Loucy (cell line): ENCODE measurements at regions not wholly inside any gene's neighbourhood (a gene's known extent, or its start where the extent isn't known, plus 50 kb on each side); places are given as distances from the start of the nearest gene placed in this dataset.

Experiments used
- H2AFZ ChIP-seq: fragments of 200-600 bp; sonication (generic); 2 replicates; pipeline ENCODE4 v1.6.0; 2016; ENCODE audit warnings: antibody characterized with exemption, mild to moderate bottlenecking, low read length, moderate library complexity
- H3F3A ChIP-seq: fragments of 200-600 bp; 2 replicates; pipeline ENCODE4 v1.6.0; 2016; ENCODE audit warnings: antibody characterized with exemption, low read depth, mild to moderate bottlenecking
- H3K27me3 ChIP-seq: fragments of 200-600 bp; sonication (generic); 2 replicates; pipeline ENCODE4 v1.6.1; 2014; ENCODE audit warnings: low read length, mild to moderate bottlenecking; ENCODE audit not compliant: insufficient read depth, poor library complexity, severe bottlenecking
- H3K36me3 ChIP-seq: fragments of 200-600 bp; sonication (generic); 2 replicates; pipeline ENCODE4 v1.6.1; 2016; ENCODE audit warnings: low read length; ENCODE audit not compliant: insufficient read depth
- H3K4me1 ChIP-seq: fragments of 200-600 bp; sonication (generic); 2 replicates; pipeline ENCODE4 v1.5.1; 2014; ENCODE audit warnings: low read length, mild to moderate bottlenecking; ENCODE audit not compliant: insufficient read depth, poor library complexity, severe bottlenecking
- H3K4me2 ChIP-seq: fragments of 200-600 bp; sonication (generic); 2 replicates; pipeline ENCODE4 v1.6.0; 2014; ENCODE audit warnings: antibody characterized with exemption, low read length, low read depth, mild to moderate bottlenecking; ENCODE audit not compliant: poor library complexity, severe bottlenecking
- H3K4me3 ChIP-seq: fragments of 200-600 bp; sonication (generic); 2 replicates; pipeline ENCODE4 v1.5.1; 2014; ENCODE audit warnings: low read length, mild to moderate bottlenecking, mixed read lengths; ENCODE audit not compliant: poor library complexity, severe bottlenecking
- H3K79me2 ChIP-seq: fragments of 200-600 bp; sonication (generic); 2 replicates; pipeline ENCODE4 v1.6.1; 2014; ENCODE audit warnings: low read length; ENCODE audit not compliant: insufficient read depth
- H3K9ac ChIP-seq: fragments of 200-600 bp; sonication (generic); 2 replicates; pipeline ENCODE4 v1.6.0; 2014; ENCODE audit warnings: mild to moderate bottlenecking, low read depth, low read length, moderate library complexity; ENCODE audit not compliant: poor library complexity, severe bottlenecking
- H3K9me2 ChIP-seq: fragments of 200-600 bp; sonication (generic); replicated peaks from 2 replicates; pipeline ENCODE4 v1.6.1; 2016; ENCODE audit warnings: low read depth, low read length, mixed read lengths
- H3K9me3 ChIP-seq: fragments of 200-600 bp; sonication (generic); 2 replicates; pipeline ENCODE4 v1.6.1; 2014; ENCODE audit warnings: mild to moderate bottlenecking, antibody characterized with exemption, low read length, low read depth; ENCODE audit not compliant: insufficient read depth
- H4K20me1 ChIP-seq: fragments of 200-600 bp; sonication (generic); 2 replicates; pipeline ENCODE4 v1.6.0; 2014; ENCODE audit warnings: antibody characterized with exemption, low read length, mild to moderate bottlenecking; ENCODE audit not compliant: insufficient read depth, poor library complexity, severe bottlenecking
- EZH2phosphoT487 ChIP-seq: fragments of 200-600 bp; IDR thresholded peaks from 2 replicates; pipeline ENCODE4 v1.6.1; 2018; ENCODE audit warnings: antibody characterized with exemption, mild to moderate bottlenecking, moderate library complexity, borderline replicate concordance
- TF ChIP-seq, protein P1 (sequence below): fragments of 200-600 bp; sonication (generic); conservative IDR thresholded peaks from 2 replicates; pipeline ENCODE4 v1.5.1; 2014; ENCODE audit warnings: mild to moderate bottlenecking, antibody characterized with exemption, low read length

GRCh38 chr15:46773016-46773415, 944.3 kb upstream of the SEMA6D start:
- no peak overlapping the region for H3K4me3 ChIP-seq
- no peaks in the 10 kb centered on the region for H4K20me1 ChIP-seq
- H3K9me3 ChIP-seq: peaks cover 8% of the 10 kb centered on the region; the same call in 1 of the 2 replicates
- H3K9ac ChIP-seq: no peak overlapping the region
- no peaks in the 10 kb centered on the region for H3K4me1 ChIP-seq
- H3K4me2 ChIP-seq: no peak overlapping the region
- H3K36me3 ChIP-seq: no peaks in the 10 kb centered on the region
- H3K79me2 ChIP-seq: no peaks in the 10 kb centered on the region
- TF ChIP-seq, protein P1, sequence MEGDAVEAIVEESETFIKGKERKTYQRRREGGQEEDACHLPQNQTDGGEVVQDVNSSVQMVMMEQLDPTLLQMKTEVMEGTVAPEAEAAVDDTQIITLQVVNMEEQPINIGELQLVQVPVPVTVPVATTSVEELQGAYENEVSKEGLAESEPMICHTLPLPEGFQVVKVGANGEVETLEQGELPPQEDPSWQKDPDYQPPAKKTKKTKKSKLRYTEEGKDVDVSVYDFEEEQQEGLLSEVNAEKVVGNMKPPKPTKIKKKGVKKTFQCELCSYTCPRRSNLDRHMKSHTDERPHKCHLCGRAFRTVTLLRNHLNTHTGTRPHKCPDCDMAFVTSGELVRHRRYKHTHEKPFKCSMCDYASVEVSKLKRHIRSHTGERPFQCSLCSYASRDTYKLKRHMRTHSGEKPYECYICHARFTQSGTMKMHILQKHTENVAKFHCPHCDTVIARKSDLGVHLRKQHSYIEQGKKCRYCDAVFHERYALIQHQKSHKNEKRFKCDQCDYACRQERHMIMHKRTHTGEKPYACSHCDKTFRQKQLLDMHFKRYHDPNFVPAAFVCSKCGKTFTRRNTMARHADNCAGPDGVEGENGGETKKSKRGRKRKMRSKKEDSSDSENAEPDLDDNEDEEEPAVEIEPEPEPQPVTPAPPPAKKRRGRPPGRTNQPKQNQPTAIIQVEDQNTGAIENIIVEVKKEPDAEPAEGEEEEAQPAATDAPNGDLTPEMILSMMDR: no peak
- no peak for TF ChIP-seq EZH2phosphoT487
- no peaks in the 10 kb centered on the region for H3K9me2 ChIP-seq
- no peak overlapping the region for H2AFZ ChIP-seq
- H3K27me3 ChIP-seq: no peaks in the 10 kb centered on the region
- no peaks in the 10 kb centered on the region for H3F3A ChIP-seq

DNA sequence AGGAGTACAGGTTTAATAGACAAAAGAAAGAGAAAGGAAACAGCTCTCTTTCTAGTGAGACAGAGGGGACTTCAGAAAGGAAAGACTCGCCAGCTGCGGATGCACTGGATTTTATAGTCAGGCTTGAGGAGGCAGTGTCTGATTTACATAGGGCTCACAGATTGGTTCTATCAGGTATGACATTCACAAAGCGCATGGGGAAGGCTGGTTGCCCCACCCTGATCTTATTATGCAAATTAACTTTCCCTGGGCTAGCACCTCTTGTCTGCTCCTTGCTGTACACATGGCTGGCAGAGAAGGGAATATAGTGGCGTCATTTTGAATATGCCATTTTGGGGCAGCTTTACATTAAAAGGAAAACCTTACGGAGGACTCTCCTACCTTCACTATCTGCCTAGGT, 938.4 kb upstream of the SEMA6D start:
- Histone ChIP-seq H3K9me3 (no peaks in the 10 kb centered on the region), H2AFZ (no peak overlapping the region), H3F3A (no peaks in the 10 kb centered on the region), H3K9ac (no peak overlapping the region), H3K27me3 (no peaks in the 10 kb centered on the region), H4K20me1 (no peaks in the 10 kb centered on the region), H3K4me3 (no peak overlapping the region), H3K4me2 (no peak overlapping the region), H3K36me3 (no peaks in the 10 kb centered on the region), H3K9me2 (no peaks in the 10 kb centered on the region), H3K4me1 (no peaks in the 10 kb centered on the region), H3K79me2 (no peaks in the 10 kb centered on the region)
- TF ChIP-seq EZH2phosphoT487: no peak
- TF ChIP-seq, protein P1: no peak

DNA sequence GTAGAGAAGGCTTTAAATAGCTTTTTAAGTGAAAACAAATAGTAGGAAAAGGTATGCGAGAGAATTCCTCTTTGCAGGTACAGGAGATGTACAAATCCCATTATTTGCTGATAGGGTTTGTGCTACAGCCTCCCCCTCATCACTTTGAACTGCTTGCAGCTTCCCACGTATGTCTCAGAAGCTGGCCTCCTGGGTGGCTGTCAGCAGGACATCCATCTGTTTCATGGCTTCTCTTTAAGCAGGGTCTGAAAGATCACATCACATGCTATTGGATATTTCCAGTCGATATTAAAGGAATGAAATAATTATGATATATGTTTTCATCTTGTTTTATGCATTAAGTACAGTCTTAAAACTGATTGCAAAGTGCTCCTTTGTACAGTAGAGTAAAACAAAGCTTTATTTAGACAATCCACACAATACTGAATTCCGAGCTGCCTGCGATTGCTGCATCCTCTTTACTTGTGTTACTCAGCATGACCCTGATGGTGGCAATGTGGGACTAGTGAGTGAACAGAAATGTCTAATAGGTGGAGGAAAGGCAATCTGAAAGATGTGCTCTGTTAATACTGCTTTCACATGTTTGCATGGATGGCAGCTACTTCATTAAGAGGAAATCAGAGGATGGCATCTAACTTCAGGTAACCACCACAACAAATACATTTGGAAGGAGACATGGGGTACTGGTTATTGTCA, 930.6 kb upstream of the SEMA6D start:
- Histone ChIP-seq H3K4me3 (no peak overlapping the region), H3K36me3 (no peaks in the 10 kb centered on the region), H3K79me2 (no peaks in the 10 kb centered on the region), H3K4me2 (no peak overlapping the region), H3F3A (no peaks in the 10 kb centered on the region), H3K9me2 (no peaks in the 10 kb centered on the region), H3K4me1 (no peaks in the 10 kb centered on the region), H4K20me1 (no peaks in the 10 kb centered on the region), H3K27me3 (no peaks in the 10 kb centered on the region), H3K9me3 (no peaks in the 10 kb centered on the region), H3K9ac (no peak overlapping the region), H2AFZ (no peak overlapping the region)
- TF ChIP-seq, protein P1: no peak
- TF ChIP-seq EZH2phosphoT487: no peak
